ENCODE measurements at regions not wholly inside any gene's neighbourhood (a gene's known extent, or its start where the extent isn't known, plus 50 kb on each side); places are given as distances from the start of the nearest gene placed in this dataset.

GRCh38 chr12:113651662-113652061, 180.0 kb upstream of the LHX5 start:
- no peak for DNase-seq

GRCh38 chr12:113650476-113650875, 178.8 kb upstream of the LHX5 start:
- DNase-seq, result no peak

GRCh38 chr12:113649256-113649830, 177.7 kb upstream of the LHX5 start:
- DNase-seq, result no peak

GRCh38 chr12:113647048-113647447, 175.4 kb upstream of the LHX5 start:
- DNase-seq, result no peak

GRCh38 chr12:113645603-113646002, 173.9 kb upstream of the LHX5 start:
- no peak for DNase-seq

GRCh38 chr12:113645183-113645582, 173.5 kb upstream of the LHX5 start:
- DNase-seq, result no peak

- no peak for DNase-seq
Measured at GRCh38 chr12:113643177-113643974, 171.7 kb upstream of the LHX5 start.

- DNase-seq, result no peak
Measured at GRCh38 chr12:113642672-113643071, 171.0 kb upstream of the LHX5 start.

GRCh38 chr12:113642216-113642615, 170.5 kb upstream of the LHX5 start:
- DNase-seq, result no peak

- no peak for DNase-seq
Measured at GRCh38 chr12:113641426-113642030, 169.9 kb upstream of the LHX5 start.

GRCh38 chr12:113640837-113641236, 169.2 kb upstream of the LHX5 start:
- no peak for DNase-seq

- DNase-seq, result no peak
Measured at GRCh38 chr12:113639474-113639873, 167.8 kb upstream of the LHX5 start.

GRCh38 chr12:113638460-113638775, 166.7 kb upstream of the LHX5 start:
- no peak for DNase-seq

- no peak for DNase-seq
Measured at GRCh38 chr12:113634982-113635381, 163.3 kb upstream of the LHX5 start.

GRCh38 chr12:113634474-113634873, 162.8 kb upstream of the LHX5 start:
- no peak for DNase-seq

GRCh38 chr12:113633678-113634332, 162.1 kb upstream of the LHX5 start:
- no peak for DNase-seq

- DNase-seq, result no peak
Measured at GRCh38 chr12:113630625-113631024, 159.0 kb upstream of the LHX5 start.

- DNase-seq, result no peak
Measured at GRCh38 chr12:113625499-113625898, 153.8 kb upstream of the LHX5 start.

GRCh38 chr12:113622410-113622809, 150.7 kb upstream of the LHX5 start:
- no peak for DNase-seq

GRCh38 chr12:113620437-113620976, 148.8 kb upstream of the LHX5 start:
- no peak for DNase-seq

- DNase-seq, result no peak
Measured at GRCh38 chr12:113619202-113619601, 147.5 kb upstream of the LHX5 start.

GRCh38 chr12:113613414-113613813, 141.7 kb upstream of the LHX5 start:
- DNase-seq, result no peak

- DNase-seq, result no peak
Measured at GRCh38 chr12:113612793-113613192, 141.1 kb upstream of the LHX5 start.
